A549 (cell line): ENCODE measurements at regions not wholly inside any gene's neighbourhood (a gene's known extent, or its start where the extent isn't known, plus 50 kb on each side); places are given as distances from the start of the nearest gene placed in this dataset.
"Not testable (repeated sequence)": the region's sequence is repeated elsewhere in the genome, so short reads cannot be mapped to it uniquely, and the experiment has no call there.

Experiments
- CTCF ChIP-seq: fragments of >200 bp; sonication (Bioruptor Twin); formaldehyde crosslinking; IDR thresholded peaks from 3 replicates; pipeline ENCODE4 v1.5.1; 2016
- ESRRA ChIP-seq: fragments of 150-350 bp; IDR thresholded peaks from 2 replicates; pipeline ENCODE4 v1.6.1; 2014; ENCODE audit warnings: mild to moderate bottlenecking, low read length, borderline replicate concordance
- MAFK ChIP-seq: fragments of 450-650 bp; IDR thresholded peaks from 2 replicates; pipeline ENCODE4 v1.6.1; 2014; ENCODE audit not compliant: partially characterized antibody
- MYC ChIP-seq: IDR thresholded peaks from 2 replicates; pipeline ENCODE4 v1.6.1; 2012; ENCODE audit warnings: mild to moderate bottlenecking, inconsistent platforms, low read length, improper control_type of control experiment, borderline replicate concordance
- NR3C1 ChIP-seq: fragments of >200 bp; sonication (Bioruptor Twin); formaldehyde crosslinking; IDR thresholded peaks from 3 replicates; pipeline ENCODE4 v1.6.1; 2017

GRCh38 chr22:25288481-25288880, 69.0 kb downstream of the CRYBB2 start:
- TF ChIP-seq CTCF, MAFK, NR3C1, MYC, ESRRA: not testable (repeated sequence)
